ENCODE measurements at regions not wholly inside any gene's neighbourhood (a gene's known extent, or its start where the extent isn't known, plus 50 kb on each side); places are given as distances from the start of the nearest gene placed in this dataset.
A peak's percentile ranks its signal among the peaks of the same experiment; 100 is the strongest.

- BruUV-seq (replicated peaks) = no TSS peak
- Histone ChIP-seq H3K4me1 (ENCODE audit: insufficient read depth, low read length) (peaks cover 8% of the 10 kb centered on the region), H3K4me3 (ENCODE audit: low read length) (no peak overlapping the region), H3K27me3 (ENCODE audit: low read length) (no peaks in the 10 kb centered on the region), H3F3A (ENCODE audit: low read length, unreplicated experiment) (no peaks in the 10 kb centered on the region), H3K27ac (ENCODE audit: low read length) (no peak overlapping the region), H3K9ac (ENCODE audit: low read length) (no peak overlapping the region), H3K79me2 (ENCODE audit: low read length) (no peaks in the 10 kb centered on the region), H4K20me1 (ENCODE audit: low read length) (no peaks in the 10 kb centered on the region), H3K4me2 (ENCODE audit: low read length) (no peak overlapping the region), H2AFZ (ENCODE audit: low read length) (no peak overlapping the region), H3K36me3 (ENCODE audit: low read depth, low read length) (no peaks in the 10 kb centered on the region), H3K9me2 (replicated peaks; ENCODE audit: low read length) (no peaks in the 10 kb centered on the region), H3K9me3 (ENCODE audit: low read length) (no peaks in the 10 kb centered on the region)
- DNase-seq (no peak), ATAC-seq (peak; percentile 47)
- TF ChIP-seq EZH2phosphoT487 (IDR thresholded peaks at IDR 0.05; ENCODE audit: borderline replicate concordance, low read length) = no peak
- no peak for TF ChIP-seq EZH2 (IDR thresholded peaks at IDR 0.05; ENCODE audit: low read length, unreplicated experiment)
- no peak for TF ChIP-seq CTCF (conservative IDR thresholded peaks at IDR 0.05; ENCODE audit: low read depth, low read length)
- intact Hi-C loops (cut with micrococcal nuclease) = no loop called here
- POLR2A ChIA-PET (ENCODE audit: unreplicated experiment) = no interaction called here
- CTCF ChIA-PET = no interaction called here
Measured at GRCh38 chr13:82879921-82880320, 1002.4 kb downstream of the SLITRK1 start.

DNA sequence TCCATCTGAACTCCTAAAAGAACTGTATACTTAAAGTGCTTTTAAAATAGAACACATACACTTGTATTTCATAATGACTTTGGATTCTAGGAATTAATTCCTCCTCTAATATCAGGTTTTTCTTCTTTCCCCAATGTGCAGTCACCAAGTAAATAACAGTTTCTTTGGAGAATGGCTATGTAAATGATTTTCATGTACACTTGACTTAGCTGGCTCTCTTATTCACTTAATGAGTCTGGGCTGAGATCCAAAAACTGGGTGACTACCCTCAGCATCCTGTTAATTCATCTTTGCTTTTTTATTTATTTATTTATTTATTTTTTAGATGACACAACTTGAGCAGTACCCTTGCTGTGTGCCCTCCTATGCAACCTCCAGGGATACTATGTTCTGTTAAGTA lies 1003.7 kb downstream of the SLITRK1 start:
- H3K9me3 ChIP-seq (ENCODE audit: low read length) = no peaks in the 10 kb centered on the region
- H3K4me1 ChIP-seq (ENCODE audit: insufficient read depth, low read length) = peaks cover 8% of the 10 kb centered on the region
- ChIA-PET CTCF (no interaction called here), POLR2A (ENCODE audit: unreplicated experiment) (no interaction called here)
- peak overlapping the region; percentile 42 for H3K4me2 ChIP-seq (ENCODE audit: low read length)
- no peaks in the 10 kb centered on the region for H3F3A ChIP-seq (ENCODE audit: low read length, unreplicated experiment)
- BruUV-seq (replicated peaks) = no TSS peak
- intact Hi-C loops (cut with micrococcal nuclease) = no loop called here
- H4K20me1 ChIP-seq (ENCODE audit: low read length) = no peaks in the 10 kb centered on the region
- ATAC-seq (peak; percentile 88), DNase-seq (peak; percentile 78)
- 0 out of 2 replicates have a peak overlapping the region, but pooled peaks have one; percentile 17 for H3K27ac ChIP-seq (ENCODE audit: low read length)
- no peak overlapping the region for H3K9ac ChIP-seq (ENCODE audit: low read length)
- no peaks in the 10 kb centered on the region for H3K36me3 ChIP-seq (ENCODE audit: low read depth, low read length)
- no peaks in the 10 kb centered on the region for H3K79me2 ChIP-seq (ENCODE audit: low read length)
- no peaks in the 10 kb centered on the region for H3K9me2 ChIP-seq (replicated peaks; ENCODE audit: low read length)
- H3K4me3 ChIP-seq (ENCODE audit: low read length) = no peak overlapping the region
- TF ChIP-seq CTCF (conservative IDR thresholded peaks at IDR 0.05; ENCODE audit: low read depth, low read length) = no peak
- TF ChIP-seq EZH2phosphoT487 (IDR thresholded peaks at IDR 0.05; ENCODE audit: borderline replicate concordance, low read length) = no peak
- TF ChIP-seq EZH2 (IDR thresholded peaks at IDR 0.05; ENCODE audit: low read length, unreplicated experiment) = no peak
- H2AFZ ChIP-seq (ENCODE audit: low read length) = no peak overlapping the region
- no peaks in the 10 kb centered on the region for H3K27me3 ChIP-seq (ENCODE audit: low read length)

DNA sequence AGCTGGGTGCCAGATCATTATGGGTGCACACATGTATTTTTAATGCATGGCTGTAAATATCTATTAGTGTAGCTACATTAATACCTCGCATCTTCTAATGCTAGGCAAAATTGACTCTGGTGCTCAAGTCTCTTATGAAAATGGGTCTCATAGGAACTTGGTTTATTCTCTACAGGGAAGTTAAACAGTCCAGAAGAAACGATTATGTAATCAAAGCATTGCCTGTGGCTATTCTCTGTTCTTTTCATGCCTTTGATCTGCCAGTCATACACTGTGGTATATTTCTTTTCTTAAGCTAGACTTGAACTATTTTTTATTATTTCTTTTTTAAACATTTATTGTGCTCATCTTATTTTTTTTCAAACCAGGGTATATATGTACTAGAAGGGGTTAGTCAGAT lies 1015.0 kb downstream of the SLITRK1 start:
- BruUV-seq (replicated peaks) = no TSS peak
- POLR2A ChIA-PET (ENCODE audit: unreplicated experiment) = no interaction called here

More for the DNA sequence above, 1015.0 kb downstream of the SLITRK1 start:
- Histone ChIP-seq H3K36me3 (ENCODE audit: low read depth, low read length) (no peaks in the 10 kb centered on the region), H3K9me3 (ENCODE audit: low read length) (no peaks in the 10 kb centered on the region), H3K4me1 (ENCODE audit: insufficient read depth, low read length) (no peaks in the 10 kb centered on the region), H3K9ac (ENCODE audit: low read length) (no peak overlapping the region), H3K4me2 (ENCODE audit: low read length) (no peak overlapping the region), H3K27me3 (ENCODE audit: low read length) (no peaks in the 10 kb centered on the region), H3K9me2 (replicated peaks; ENCODE audit: low read length) (no peaks in the 10 kb centered on the region), H2AFZ (ENCODE audit: low read length) (no peak overlapping the region), H3F3A (ENCODE audit: low read length, unreplicated experiment) (no peaks in the 10 kb centered on the region), H3K79me2 (ENCODE audit: low read length) (no peaks in the 10 kb centered on the region), H3K4me3 (ENCODE audit: low read length) (no peak overlapping the region), H4K20me1 (ENCODE audit: low read length) (no peaks in the 10 kb centered on the region), H3K27ac (ENCODE audit: low read length) (no peak overlapping the region)
- no peak for DNase-seq
- TF ChIP-seq EZH2 (IDR thresholded peaks at IDR 0.05; ENCODE audit: low read length, unreplicated experiment) (no peak), EZH2phosphoT487 (IDR thresholded peaks at IDR 0.05; ENCODE audit: borderline replicate concordance, low read length) (no peak), CTCF (conservative IDR thresholded peaks at IDR 0.05; ENCODE audit: low read depth, low read length) (no peak)
- CTCF ChIA-PET = no interaction called here
- intact Hi-C loops (cut with micrococcal nuclease) = no loop called here
- ATAC-seq = no peak
